SK-N-SH treated with all-trans-retinoic acid at 6 μM for 48 hours (cell line): ENCODE measurements at regions not wholly inside any gene's neighbourhood (a gene's known extent, or its start where the extent isn't known, plus 50 kb on each side); places are given as distances from the start of the nearest gene placed in this dataset.

Source experiments
- ATAC-seq: fragments of 200-7000 bp; cut with Tn5 transposase; 3 replicates; pipeline ENCODE4 v1.9.1; 2020; ENCODE audit warnings: mild to moderate bottlenecking, moderate library complexity
- ARNTL ChIP-seq: fragments of 450-650 bp; formaldehyde crosslinking; IDR thresholded peaks from 2 replicates; pipeline ENCODE4 v1.5.0; 2020; ENCODE audit warnings: low read depth, mild to moderate bottlenecking, moderate library complexity, borderline replicate concordance
- CREB5 ChIP-seq: fragments of 250-450 bp; sonication (Bioruptor Pico); IDR thresholded peaks from 2 replicates; pipeline ENCODE4 v1.5.1; 2020; ENCODE audit warnings: low read depth, mild to moderate bottlenecking, moderate library complexity
- CSDC2 ChIP-seq: fragments of 250-450 bp; sonication (Bioruptor Pico); IDR thresholded peaks from 2 replicates; pipeline ENCODE4 v1.5.0; 2020; ENCODE audit warnings: mild to moderate bottlenecking, moderate library complexity
- CSRNP3 ChIP-seq: fragments of 250-450 bp; sonication (Bioruptor Pico); IDR thresholded peaks from 2 replicates; pipeline ENCODE4 v1.5.1; 2021; ENCODE audit warnings: mild to moderate bottlenecking, moderate library complexity
- ESRRG ChIP-seq: fragments of 250-450 bp; sonication (Bioruptor Pico); IDR thresholded peaks from 2 replicates; pipeline ENCODE4 v1.6.1; 2021; ENCODE audit warnings: mild to moderate bottlenecking
- GLIS3 ChIP-seq: fragments of 250-450 bp; sonication (Bioruptor Pico); IDR thresholded peaks from 2 replicates; pipeline ENCODE4 v1.5.0; 2020; ENCODE audit warnings: mild to moderate bottlenecking, moderate library complexity
- ISL1 ChIP-seq: fragments of 250-450 bp; sonication (Bioruptor Pico); IDR thresholded peaks from 2 replicates; pipeline ENCODE4 v2.1.2; 2022; ENCODE audit warnings: mild to moderate bottlenecking, moderate library complexity
- OSR1 ChIP-seq: fragments of 250-450 bp; sonication (Bioruptor Pico); IDR thresholded peaks from 2 replicates; pipeline ENCODE4 v1.8.0; 2022; ENCODE audit warnings: moderate library complexity, mild to moderate bottlenecking, inconsistent platforms
- PATZ1 ChIP-seq: fragments of 250-450 bp; sonication (Bioruptor Pico); IDR thresholded peaks from 2 replicates; pipeline ENCODE4 v1.8.0; 2020; ENCODE audit warnings: mild to moderate bottlenecking, moderate library complexity, borderline replicate concordance
- POU6F1 ChIP-seq: fragments of 250-450 bp; sonication (Bioruptor Pico); IDR thresholded peaks from 2 replicates; pipeline ENCODE4 v1.8.0; 2021; ENCODE audit warnings: low read depth, mild to moderate bottlenecking, moderate library complexity, borderline replicate concordance
- PPARA ChIP-seq: fragments of 250-450 bp; sonication (Bioruptor Pico); IDR thresholded peaks from 2 replicates; pipeline ENCODE4 v1.5.0; 2020; ENCODE audit warnings: mild to moderate bottlenecking, borderline replicate concordance
- RARB ChIP-seq: fragments of 250-450 bp; sonication (Bioruptor Pico); IDR thresholded peaks from 2 replicates; pipeline ENCODE4 v1.8.0; 2021; ENCODE audit warnings: mild to moderate bottlenecking, moderate library complexity
- SNAI2 ChIP-seq: fragments of 250-450 bp; sonication (Bioruptor Pico); IDR thresholded peaks from 2 replicates; pipeline ENCODE4 v1.5.0; 2020; ENCODE audit warnings: mild to moderate bottlenecking, moderate library complexity
- TOX ChIP-seq: fragments of 250-450 bp; sonication (Bioruptor Pico); IDR thresholded peaks from 2 replicates; pipeline ENCODE4 v1.8.0; 2021; ENCODE audit warnings: mild to moderate bottlenecking, moderate library complexity, borderline replicate concordance
- TSHZ2 ChIP-seq: fragments of 250-450 bp; sonication (Bioruptor Pico); IDR thresholded peaks from 2 replicates; pipeline ENCODE4 v1.5.0; 2020; ENCODE audit warnings: mild to moderate bottlenecking, moderate library complexity
- ZC3H10 ChIP-seq: fragments of 250-450 bp; sonication (Bioruptor Pico); IDR thresholded peaks from 2 replicates; pipeline ENCODE4 v1.5.1; 2021; ENCODE audit warnings: mild to moderate bottlenecking, moderate library complexity
- ZFP3 ChIP-seq: fragments of 250-450 bp; sonication (Bioruptor Pico); IDR thresholded peaks from 2 replicates; pipeline ENCODE4 v1.5.0; 2020; ENCODE audit warnings: mild to moderate bottlenecking, moderate library complexity
- ZNF565 ChIP-seq: fragments of 450-650 bp; formaldehyde crosslinking; conservative IDR thresholded peaks from 2 replicates; pipeline ENCODE4 v1.5.0; 2020; ENCODE audit warnings: low read depth, mild to moderate bottlenecking, moderate library complexity
- ZNF70 ChIP-seq: fragments of 450-650 bp; formaldehyde crosslinking; IDR thresholded peaks from 2 replicates; pipeline ENCODE4 v1.5.0; 2020; ENCODE audit warnings: mild to moderate bottlenecking, moderate library complexity
- ZNF8 ChIP-seq: fragments of 450-650 bp; formaldehyde crosslinking; IDR thresholded peaks from 2 replicates; pipeline ENCODE4 v1.5.0; 2020; ENCODE audit warnings: mild to moderate bottlenecking, moderate library complexity

- no peak for TF ChIP-seq PPARA (CRISPR knock-in tag)
- TF ChIP-seq ZFP3 (CRISPR knock-in tag): no peak
- no peak for TF ChIP-seq GLIS3 (CRISPR knock-in tag)
- no peak for TF ChIP-seq CREB5 (CRISPR knock-in tag)
- TF ChIP-seq TOX (CRISPR knock-in tag): no peak
- TF ChIP-seq SNAI2 (CRISPR knock-in tag): no peak
- no peak for TF ChIP-seq OSR1 (CRISPR knock-in tag)
- TF ChIP-seq CSRNP3 (CRISPR knock-in tag): no peak
Measured at GRCh38 chr3:139848660-139849059, 86.3 kb upstream of the CLSTN2 start (continued).

- ATAC-seq: no peak
- no peak for TF ChIP-seq PPARA (CRISPR knock-in tag)
- no peak for TF ChIP-seq ESRRG
- TF ChIP-seq ISL1 (CRISPR knock-in tag): no peak
- TF ChIP-seq CSRNP3 (CRISPR knock-in tag): no peak
- no peak for TF ChIP-seq SNAI2 (CRISPR knock-in tag)
- no peak for TF ChIP-seq CREB5 (CRISPR knock-in tag)
- TF ChIP-seq GLIS3 (CRISPR knock-in tag): no peak
- no peak for TF ChIP-seq RARB (CRISPR knock-in tag)
- no peak for TF ChIP-seq ZFP3 (CRISPR knock-in tag)
- no peak for TF ChIP-seq TSHZ2 (CRISPR knock-in tag)
- TF ChIP-seq ZNF565 (CRISPR knock-in tag): no peak
- no peak for TF ChIP-seq ZNF70
- TF ChIP-seq PATZ1: no peak
- no peak for TF ChIP-seq ZC3H10
- TF ChIP-seq TOX (CRISPR knock-in tag): no peak
- TF ChIP-seq ARNTL (CRISPR knock-in tag): no peak
- TF ChIP-seq POU6F1 (CRISPR knock-in tag): no peak
- no peak for TF ChIP-seq ZNF8 (CRISPR knock-in tag)
- no peak for TF ChIP-seq CSDC2 (CRISPR knock-in tag)
Measured at GRCh38 chr3:139846729-139847128, 88.3 kb upstream of the CLSTN2 start.
